Liver (tissue), 8 donors: ENCODE measurements at regions not wholly inside any gene's neighbourhood (a gene's known extent, or its start where the extent isn't known, plus 50 kb on each side); places are given as distances from the start of the nearest gene placed in this dataset.

Source experiments
- DNase-seq: peaks from one replicate; pipeline ENCODE4 v3.0.0-alpha.2; 2017; ENCODE audit warnings: low spot score
- H3K27ac ChIP-seq, 2 donors: one replicate each; pipeline ENCODE4 v1.7.0; 2013; ENCODE audit warnings: inconsistent platforms in 2 of 2, low read length in 2 of 2, control low read depth in 1 of 2, low read depth in 1 of 2, mild to moderate bottlenecking in 1 of 2
- H3K27me3 ChIP-seq, 4 donors: one replicate each; pipeline versions ENCODE4 v1.6.1 to v1.7.0; 2013; ENCODE audit warnings: low read length in 3 of 4, inconsistent platforms in 1 of 4, mild to moderate bottlenecking in 1 of 4, moderate library complexity in 1 of 4; ENCODE audit not compliant: control insufficient read depth in 4 of 4, insufficient read depth in 4 of 4
- H3K36me3 ChIP-seq, 4 donors: one replicate each; pipeline versions ENCODE4 v1.6.1 to v1.7.0; 2013; ENCODE audit warnings: low read length in 3 of 4, mild to moderate bottlenecking in 3 of 4, low read depth in 1 of 4, moderate library complexity in 1 of 4; ENCODE audit not compliant: control insufficient read depth in 4 of 4, insufficient read depth in 3 of 4
- H3K4me1 ChIP-seq, 4 donors: one replicate each; pipeline versions ENCODE4 v1.6.1 to v1.7.0; 2013; ENCODE audit warnings: low read length in 3 of 4, mild to moderate bottlenecking in 3 of 4, moderate library complexity in 1 of 4; ENCODE audit not compliant: control insufficient read depth in 4 of 4, insufficient read depth in 4 of 4
- H3K4me3 ChIP-seq, 3 donors: one replicate each; pipeline versions ENCODE4 v1.6.1 to v1.7.0; 2013; ENCODE audit warnings: low read length in 3 of 3, control low read depth in 1 of 3, low read depth in 1 of 3, mild to moderate bottlenecking in 1 of 3
- H3K9ac ChIP-seq, 2 donors: one replicate each; pipeline ENCODE4 v1.7.0; 2013; ENCODE audit warnings: low read length in 2 of 2, mild to moderate bottlenecking in 2 of 2, moderate library complexity in 2 of 2, control low read depth in 1 of 2, low read depth in 1 of 2
- H3K9me3 ChIP-seq, 4 donors: one replicate each; pipeline versions ENCODE4 v1.6.1 to v1.7.0; 2013; ENCODE audit warnings: low read length in 3 of 4; ENCODE audit not compliant: control insufficient read depth in 4 of 4
- EGR1 ChIP-seq, 2 donors: IDR thresholded peaks; 2 replicates each; pipeline ENCODE4 v1.6.1; 2016 to 2018; ENCODE audit warnings: antibody characterized with exemption in 2 of 2, low read depth in 2 of 2
- FOXA1 ChIP-seq: IDR thresholded peaks from 2 replicates; pipeline ENCODE4 v1.6.1; 2016; ENCODE audit warnings: antibody characterized with exemption
- FOXA2 ChIP-seq: IDR thresholded peaks from 2 replicates; pipeline ENCODE4 v1.6.1; 2016; ENCODE audit warnings: antibody characterized with exemption
- GABPA ChIP-seq, 2 donors: IDR thresholded peaks in 1 of 2; conservative IDR thresholded peaks in 1 of 2; 2 replicates each; pipeline ENCODE4 v1.6.1; 2016; ENCODE audit warnings: antibody characterized with exemption in 2 of 2, mild to moderate bottlenecking in 1 of 2, moderate library complexity in 1 of 2
- HNF4A ChIP-seq, 2 donors: conservative IDR thresholded peaks; 2 replicates each; pipeline ENCODE4 v1.6.1; 2016; ENCODE audit warnings: antibody characterized with exemption in 2 of 2, mild to moderate bottlenecking in 2 of 2
- HNF4G ChIP-seq: IDR thresholded peaks from 2 replicates; pipeline ENCODE4 v1.6.1; 2016; ENCODE audit warnings: antibody characterized with exemption
- JUND ChIP-seq, 2 donors: IDR thresholded peaks; 2 replicates each; pipeline ENCODE4 v1.6.1; 2016; ENCODE audit warnings: antibody characterized with exemption in 2 of 2
- NR2F2 ChIP-seq: IDR thresholded peaks from 2 replicates; pipeline ENCODE4 v1.6.1; 2016; ENCODE audit warnings: antibody characterized with exemption
- RAD21 ChIP-seq, 2 donors: IDR thresholded peaks; 2 replicates each; pipeline ENCODE4 v1.6.1; 2016; ENCODE audit warnings: antibody characterized with exemption in 2 of 2, mild to moderate bottlenecking in 2 of 2
- RXRA ChIP-seq, 2 donors: IDR thresholded peaks; 2 replicates each; pipeline ENCODE4 v1.6.1; 2017 to 2018; ENCODE audit warnings: antibody characterized with exemption in 2 of 2, mild to moderate bottlenecking in 1 of 2
- SP1 ChIP-seq: IDR thresholded peaks from 2 replicates; pipeline ENCODE4 v1.6.1; 2018; ENCODE audit warnings: antibody characterized with exemption, mild to moderate bottlenecking
- TAF1 ChIP-seq: conservative IDR thresholded peaks from 2 replicates; pipeline ENCODE4 v1.6.1; 2016; ENCODE audit warnings: antibody characterized with exemption, mild to moderate bottlenecking
- YY1 ChIP-seq: IDR thresholded peaks from 2 replicates; pipeline ENCODE4 v1.6.1; 2016; ENCODE audit warnings: antibody characterized with exemption, mild to moderate bottlenecking
- WGBS: extraction: QIAGEN DNeasy Blood & Tissue Kit; methylation state at CpG from one replicate; pipeline ENCODE4 v1.1.7; 2013; 5-methylcytosine and 5-hydroxymethylcytosine counted together
- TF ChIP-seq, protein P1 (sequence below): IDR thresholded peaks from 2 replicates; pipeline ENCODE4 v1.6.1; 2016; ENCODE audit warnings: antibody characterized with exemption, mild to moderate bottlenecking
- TF ChIP-seq, protein P2 (sequence below): fragments of 150-350 bp; IDR thresholded peaks from 2 replicates; pipeline ENCODE4 v1.5.1; 2017; ENCODE audit warnings: improper control_type of control experiment, low read depth, low read length; ENCODE audit not compliant: missing input control
- TF ChIP-seq, protein P3 (sequence below): IDR thresholded peaks from 2 replicates; pipeline ENCODE4 v1.6.1; 2016; ENCODE audit warnings: antibody characterized with exemption
- TF ChIP-seq, protein P4 (sequence below): IDR thresholded peaks from 2 replicates; pipeline ENCODE4 v1.6.1; 2016; ENCODE audit warnings: antibody characterized with exemption
- TF ChIP-seq, protein P5 (sequence below): IDR thresholded peaks from 2 replicates; pipeline ENCODE4 v1.6.1; 2016; ENCODE audit warnings: antibody characterized with exemption
- donor health status: healthy.
- donor health status: healthy.
- donor health status: healthy.
- donor health status: healthy.
- donor health status: healthy.

DNA sequence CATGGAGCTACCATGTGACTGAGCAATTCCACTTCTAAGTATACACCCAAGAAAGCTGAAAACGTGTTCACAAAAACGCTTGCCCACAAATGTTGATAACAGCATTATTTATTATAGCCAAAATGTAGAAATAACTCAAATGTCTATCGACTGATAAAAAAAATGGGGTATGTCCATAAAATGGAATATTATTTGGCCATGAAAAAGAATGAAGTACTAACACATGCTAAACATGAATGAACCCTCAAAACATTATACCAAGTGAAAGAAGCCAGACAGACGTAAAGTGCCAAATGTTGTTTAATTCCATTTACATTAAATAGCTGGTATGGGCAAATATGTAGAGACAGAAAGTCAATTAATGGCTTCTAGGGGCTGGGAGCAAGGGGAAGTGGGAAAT is 184.9 kb upstream of the IRX2 start (continued):
- no peak for TF ChIP-seq RAD21 (IDR thresholded peaks at IDR 0.05)
- TF ChIP-seq FOXA1, result no peak

DNA sequence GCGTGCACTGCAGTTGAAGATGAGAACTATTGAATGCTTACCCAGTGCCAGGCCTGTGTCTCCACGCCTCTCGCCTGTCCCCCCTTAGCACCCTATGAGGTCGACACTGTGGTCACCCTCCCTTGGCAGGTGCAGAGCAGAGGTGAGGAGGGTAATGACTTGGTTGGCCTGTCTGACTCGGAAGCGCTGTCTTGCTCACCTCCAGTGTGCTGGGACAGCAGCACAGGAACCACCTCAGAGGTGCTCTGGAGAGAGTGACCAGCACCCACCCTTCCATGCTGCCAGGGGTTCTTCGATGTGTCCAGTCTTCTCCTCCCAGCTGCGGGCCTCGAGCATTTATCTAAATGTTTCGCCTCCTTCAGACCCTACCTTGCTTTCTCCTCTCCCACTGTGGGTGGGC is 178.3 kb upstream of the IRX2 start:
- Histone ChIP-seq H3K9ac (no peak overlapping the region), H3K4me3 (no peak overlapping the region), H3K27me3 (no peaks in the 10 kb centered on the region), H3K36me3 (no peaks in the 10 kb centered on the region), H3K4me1 (no peaks in the 10 kb centered on the region), H3K9me3 (peaks cover 0 to 1% (median 0%) of the 10 kb centered on the region in 4 donors), H3K27ac (no peak overlapping the region)
- WGBS, result 76% methylated on average over 10 of the region's 10 CpGs
- TF ChIP-seq NR2F2 (no peak), SP1 (no peak), GABPA (IDR thresholded peaks at IDR 0.05 in 1 of 2, conservative IDR thresholded peaks at IDR 0.05 in 1 of 2) (no peak), HNF4A (conservative IDR thresholded peaks at IDR 0.05) (no peak), JUND (IDR thresholded peaks at IDR 0.05) (no peak), RXRA (IDR thresholded peaks at IDR 0.05) (no peak), HNF4G (no peak), YY1 (no peak), FOXA2 (no peak), RAD21 (IDR thresholded peaks at IDR 0.05) (no peak), EGR1 (IDR thresholded peaks at IDR 0.05; ENCODE audit: low read depth in 2 of 2) (no peak), TAF1 (no peak), FOXA1 (no peak)
- TF ChIP-seq, protein P1, sequence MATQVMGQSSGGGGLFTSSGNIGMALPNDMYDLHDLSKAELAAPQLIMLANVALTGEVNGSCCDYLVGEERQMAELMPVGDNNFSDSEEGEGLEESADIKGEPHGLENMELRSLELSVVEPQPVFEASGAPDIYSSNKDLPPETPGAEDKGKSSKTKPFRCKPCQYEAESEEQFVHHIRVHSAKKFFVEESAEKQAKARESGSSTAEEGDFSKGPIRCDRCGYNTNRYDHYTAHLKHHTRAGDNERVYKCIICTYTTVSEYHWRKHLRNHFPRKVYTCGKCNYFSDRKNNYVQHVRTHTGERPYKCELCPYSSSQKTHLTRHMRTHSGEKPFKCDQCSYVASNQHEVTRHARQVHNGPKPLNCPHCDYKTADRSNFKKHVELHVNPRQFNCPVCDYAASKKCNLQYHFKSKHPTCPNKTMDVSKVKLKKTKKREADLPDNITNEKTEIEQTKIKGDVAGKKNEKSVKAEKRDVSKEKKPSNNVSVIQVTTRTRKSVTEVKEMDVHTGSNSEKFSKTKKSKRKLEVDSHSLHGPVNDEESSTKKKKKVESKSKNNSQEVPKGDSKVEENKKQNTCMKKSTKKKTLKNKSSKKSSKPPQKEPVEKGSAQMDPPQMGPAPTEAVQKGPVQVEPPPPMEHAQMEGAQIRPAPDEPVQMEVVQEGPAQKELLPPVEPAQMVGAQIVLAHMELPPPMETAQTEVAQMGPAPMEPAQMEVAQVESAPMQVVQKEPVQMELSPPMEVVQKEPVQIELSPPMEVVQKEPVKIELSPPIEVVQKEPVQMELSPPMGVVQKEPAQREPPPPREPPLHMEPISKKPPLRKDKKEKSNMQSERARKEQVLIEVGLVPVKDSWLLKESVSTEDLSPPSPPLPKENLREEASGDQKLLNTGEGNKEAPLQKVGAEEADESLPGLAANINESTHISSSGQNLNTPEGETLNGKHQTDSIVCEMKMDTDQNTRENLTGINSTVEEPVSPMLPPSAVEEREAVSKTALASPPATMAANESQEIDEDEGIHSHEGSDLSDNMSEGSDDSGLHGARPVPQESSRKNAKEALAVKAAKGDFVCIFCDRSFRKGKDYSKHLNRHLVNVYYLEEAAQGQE, result no peak
- TF ChIP-seq, protein P2, sequence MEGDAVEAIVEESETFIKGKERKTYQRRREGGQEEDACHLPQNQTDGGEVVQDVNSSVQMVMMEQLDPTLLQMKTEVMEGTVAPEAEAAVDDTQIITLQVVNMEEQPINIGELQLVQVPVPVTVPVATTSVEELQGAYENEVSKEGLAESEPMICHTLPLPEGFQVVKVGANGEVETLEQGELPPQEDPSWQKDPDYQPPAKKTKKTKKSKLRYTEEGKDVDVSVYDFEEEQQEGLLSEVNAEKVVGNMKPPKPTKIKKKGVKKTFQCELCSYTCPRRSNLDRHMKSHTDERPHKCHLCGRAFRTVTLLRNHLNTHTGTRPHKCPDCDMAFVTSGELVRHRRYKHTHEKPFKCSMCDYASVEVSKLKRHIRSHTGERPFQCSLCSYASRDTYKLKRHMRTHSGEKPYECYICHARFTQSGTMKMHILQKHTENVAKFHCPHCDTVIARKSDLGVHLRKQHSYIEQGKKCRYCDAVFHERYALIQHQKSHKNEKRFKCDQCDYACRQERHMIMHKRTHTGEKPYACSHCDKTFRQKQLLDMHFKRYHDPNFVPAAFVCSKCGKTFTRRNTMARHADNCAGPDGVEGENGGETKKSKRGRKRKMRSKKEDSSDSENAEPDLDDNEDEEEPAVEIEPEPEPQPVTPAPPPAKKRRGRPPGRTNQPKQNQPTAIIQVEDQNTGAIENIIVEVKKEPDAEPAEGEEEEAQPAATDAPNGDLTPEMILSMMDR, result no peak
- TF ChIP-seq, protein P3, sequence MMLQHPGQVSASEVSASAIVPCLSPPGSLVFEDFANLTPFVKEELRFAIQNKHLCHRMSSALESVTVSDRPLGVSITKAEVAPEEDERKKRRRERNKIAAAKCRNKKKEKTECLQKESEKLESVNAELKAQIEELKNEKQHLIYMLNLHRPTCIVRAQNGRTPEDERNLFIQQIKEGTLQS, result no peak
- TF ChIP-seq, protein P4, sequence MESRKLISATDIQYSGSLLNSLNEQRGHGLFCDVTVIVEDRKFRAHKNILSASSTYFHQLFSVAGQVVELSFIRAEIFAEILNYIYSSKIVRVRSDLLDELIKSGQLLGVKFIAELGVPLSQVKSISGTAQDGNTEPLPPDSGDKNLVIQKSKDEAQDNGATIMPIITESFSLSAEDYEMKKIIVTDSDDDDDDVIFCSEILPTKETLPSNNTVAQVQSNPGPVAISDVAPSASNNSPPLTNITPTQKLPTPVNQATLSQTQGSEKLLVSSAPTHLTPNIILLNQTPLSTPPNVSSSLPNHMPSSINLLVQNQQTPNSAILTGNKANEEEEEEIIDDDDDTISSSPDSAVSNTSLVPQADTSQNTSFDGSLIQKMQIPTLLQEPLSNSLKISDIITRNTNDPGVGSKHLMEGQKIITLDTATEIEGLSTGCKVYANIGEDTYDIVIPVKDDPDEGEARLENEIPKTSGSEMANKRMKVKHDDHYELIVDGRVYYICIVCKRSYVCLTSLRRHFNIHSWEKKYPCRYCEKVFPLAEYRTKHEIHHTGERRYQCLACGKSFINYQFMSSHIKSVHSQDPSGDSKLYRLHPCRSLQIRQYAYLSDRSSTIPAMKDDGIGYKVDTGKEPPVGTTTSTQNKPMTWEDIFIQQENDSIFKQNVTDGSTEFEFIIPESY, result no peak
- TF ChIP-seq, protein P5, sequence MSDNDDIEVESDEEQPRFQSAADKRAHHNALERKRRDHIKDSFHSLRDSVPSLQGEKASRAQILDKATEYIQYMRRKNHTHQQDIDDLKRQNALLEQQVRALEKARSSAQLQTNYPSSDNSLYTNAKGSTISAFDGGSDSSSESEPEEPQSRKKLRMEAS, result no peak
- DNase-seq, result no peak
